ENCODE measurements at regions not wholly inside any gene's neighbourhood (a gene's known extent, or its start where the extent isn't known, plus 50 kb on each side); places are given as distances from the start of the nearest gene placed in this dataset.

DNA sequence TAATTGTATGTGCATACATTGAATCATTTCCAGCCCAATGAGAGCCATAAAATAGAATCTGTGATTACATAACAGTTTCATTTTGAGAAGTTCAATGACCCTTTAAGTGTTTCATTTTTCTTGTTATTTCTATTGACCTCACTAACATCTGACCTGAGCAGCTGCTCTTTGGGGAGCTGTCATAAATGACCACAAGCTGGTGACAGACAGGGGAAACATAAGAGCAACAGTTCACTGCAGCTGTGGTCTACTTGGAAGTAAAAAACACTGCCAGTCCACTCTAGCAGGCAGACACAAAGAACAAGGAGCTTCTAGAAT is 265.4 kb downstream of the DTWD2 start:
- Histone ChIP-seq H3K4me3 (no peak overlapping the region), H3K27ac (ENCODE audit: low read depth) (no peak overlapping the region), H3K9me2 (ENCODE audit: insufficient read depth) (peaks cover 8% of the 10 kb centered on the region; the same call in 1 of the 2 replicates), H2AFZ (0 out of 2 replicates have a peak overlapping the region, but pooled peaks have one; percentile 9), H3K4me2 (no peak overlapping the region), H3K36me3 (ENCODE audit: insufficient read depth) (no peaks in the 10 kb centered on the region), H4K20me1 (replicated peaks; ENCODE audit: insufficient read depth) (no peaks in the 10 kb centered on the region), H3K27me3 (ENCODE audit: insufficient read depth) (no peaks in the 10 kb centered on the region), H3K79me2 (replicated peaks; ENCODE audit: insufficient read depth) (no peaks in the 10 kb centered on the region), H3K4me1 (ENCODE audit: insufficient read depth) (peaks cover 6% of the 10 kb centered on the region; the same call in 1 of the 2 replicates), H3F3A (replicated peaks; ENCODE audit: low read depth) (no peaks in the 10 kb centered on the region)
- Mint-ChIP-seq H3K4me1 (peaks cover 11% of the 10 kb centered on the region), H3K36me3 (ENCODE audit: low read depth) (no peaks in the 10 kb centered on the region), H3K4me3 (no peak overlapping the region), H3K27me3 (ENCODE audit: insufficient read depth, low read depth, poor library complexity) (peaks cover 1% of the 10 kb centered on the region), H3K9me3 (peaks cover 6% of the 10 kb centered on the region; the same call in 2 of the 3 replicates), H3K27ac (no peak overlapping the region)
- DNase-seq (ENCODE audit: low spot score) (no peak), ATAC-seq (no peak)
- TF ChIP-seq, protein P1, sequence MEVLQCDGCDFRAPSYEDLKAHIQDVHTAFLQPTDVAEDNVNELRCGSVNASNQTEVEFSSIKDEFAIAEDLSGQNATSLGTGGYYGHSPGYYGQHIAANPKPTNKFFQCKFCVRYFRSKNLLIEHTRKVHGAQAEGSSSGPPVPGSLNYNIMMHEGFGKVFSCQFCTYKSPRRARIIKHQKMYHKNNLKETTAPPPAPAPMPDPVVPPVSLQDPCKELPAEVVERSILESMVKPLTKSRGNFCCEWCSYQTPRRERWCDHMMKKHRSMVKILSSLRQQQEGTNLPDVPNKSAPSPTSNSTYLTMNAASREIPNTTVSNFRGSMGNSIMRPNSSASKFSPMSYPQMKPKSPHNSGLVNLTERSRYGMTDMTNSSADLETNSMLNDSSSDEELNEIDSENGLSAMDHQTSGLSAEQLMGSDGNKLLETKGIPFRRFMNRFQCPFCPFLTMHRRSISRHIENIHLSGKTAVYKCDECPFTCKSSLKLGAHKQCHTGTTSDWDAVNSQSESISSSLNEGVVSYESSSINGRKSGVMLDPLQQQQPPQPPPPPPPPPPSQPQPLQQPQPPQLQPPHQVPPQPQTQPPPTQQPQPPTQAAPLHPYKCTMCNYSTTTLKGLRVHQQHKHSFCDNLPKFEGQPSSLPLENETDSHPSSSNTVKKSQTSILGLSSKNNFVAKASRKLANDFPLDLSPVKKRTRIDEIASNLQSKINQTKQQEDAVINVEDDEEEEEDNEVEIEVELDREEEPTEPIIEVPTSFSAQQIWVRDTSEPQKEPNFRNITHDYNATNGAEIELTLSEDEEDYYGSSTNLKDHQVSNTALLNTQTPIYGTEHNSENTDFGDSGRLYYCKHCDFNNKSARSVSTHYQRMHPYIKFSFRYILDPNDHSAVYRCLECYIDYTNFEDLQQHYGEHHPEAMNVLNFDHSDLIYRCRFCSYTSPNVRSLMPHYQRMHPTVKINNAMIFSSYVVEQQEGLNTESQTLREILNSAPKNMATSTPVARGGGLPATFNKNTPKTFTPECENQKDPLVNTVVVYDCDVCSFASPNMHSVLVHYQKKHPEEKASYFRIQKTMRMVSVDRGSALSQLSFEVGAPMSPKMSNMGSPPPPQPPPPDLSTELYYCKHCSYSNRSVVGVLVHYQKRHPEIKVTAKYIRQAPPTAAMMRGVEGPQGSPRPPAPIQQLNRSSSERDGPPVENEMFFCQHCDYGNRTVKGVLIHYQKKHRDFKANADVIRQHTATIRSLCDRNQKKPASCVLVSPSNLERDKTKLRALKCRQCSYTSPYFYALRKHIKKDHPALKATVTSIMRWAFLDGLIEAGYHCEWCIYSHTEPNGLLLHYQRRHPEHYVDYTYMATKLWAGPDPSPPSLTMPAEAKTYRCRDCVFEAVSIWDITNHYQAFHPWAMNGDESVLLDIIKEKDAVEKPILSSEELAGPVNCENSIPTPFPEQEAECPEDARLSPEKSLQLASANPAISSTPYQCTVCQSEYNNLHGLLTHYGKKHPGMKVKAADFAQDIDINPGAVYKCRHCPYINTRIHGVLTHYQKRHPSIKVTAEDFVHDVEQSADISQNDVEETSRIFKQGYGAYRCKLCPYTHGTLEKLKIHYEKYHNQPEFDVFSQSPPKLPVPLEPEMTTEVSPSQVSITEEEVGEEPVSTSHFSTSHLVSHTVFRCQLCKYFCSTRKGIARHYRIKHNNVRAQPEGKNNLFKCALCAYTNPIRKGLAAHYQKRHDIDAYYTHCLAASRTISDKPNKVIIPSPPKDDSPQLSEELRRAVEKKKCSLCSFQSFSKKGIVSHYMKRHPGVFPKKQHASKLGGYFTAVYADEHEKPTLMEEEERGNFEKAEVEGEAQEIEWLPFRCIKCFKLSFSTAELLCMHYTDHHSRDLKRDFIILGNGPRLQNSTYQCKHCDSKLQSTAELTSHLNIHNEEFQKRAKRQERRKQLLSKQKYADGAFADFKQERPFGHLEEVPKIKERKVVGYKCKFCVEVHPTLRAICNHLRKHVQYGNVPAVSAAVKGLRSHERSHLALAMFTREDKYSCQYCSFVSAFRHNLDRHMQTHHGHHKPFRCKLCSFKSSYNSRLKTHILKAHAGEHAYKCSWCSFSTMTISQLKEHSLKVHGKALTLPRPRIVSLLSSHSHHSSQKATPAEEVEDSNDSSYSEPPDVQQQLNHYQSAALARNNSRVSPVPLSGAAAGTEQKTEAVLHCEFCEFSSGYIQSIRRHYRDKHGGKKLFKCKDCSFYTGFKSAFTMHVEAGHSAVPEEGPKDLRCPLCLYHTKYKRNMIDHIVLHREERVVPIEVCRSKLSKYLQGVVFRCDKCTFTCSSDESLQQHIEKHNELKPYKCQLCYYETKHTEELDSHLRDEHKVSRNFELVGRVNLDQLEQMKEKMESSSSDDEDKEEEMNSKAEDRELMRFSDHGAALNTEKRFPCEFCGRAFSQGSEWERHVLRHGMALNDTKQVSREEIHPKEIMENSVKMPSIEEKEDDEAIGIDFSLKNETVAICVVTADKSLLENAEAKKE (CRISPR knock-in tag; IDR thresholded peaks at IDR 0.05), result no peak
- TF ChIP-seq EZH2phosphoT487 (IDR thresholded peaks at IDR 0.05; ENCODE audit: unreplicated experiment) (no peak), ZNF114 (CRISPR knock-in tag; IDR thresholded peaks at IDR 0.05) (no peak), EZH2 (IDR thresholded peaks at IDR 0.05; ENCODE audit: low read depth, unreplicated experiment) (no peak), JUNB (IDR thresholded peaks at IDR 0.05; ENCODE audit: unreplicated experiment) (no peak), STAT1 (IDR thresholded peaks at IDR 0.05; ENCODE audit: unreplicated experiment) (no peak), NANOG (IDR thresholded peaks at IDR 0.05; ENCODE audit: borderline replicate concordance) (no peak), ZNF331 (CRISPR knock-in tag; IDR thresholded peaks at IDR 0.05; ENCODE audit: low read depth) (no peak), POLR2AphosphoS5 (IDR thresholded peaks at IDR 0.05; ENCODE audit: low read depth) (no peak), CREB1 (CRISPR knock-in tag; IDR thresholded peaks at IDR 0.05; ENCODE audit: low read depth) (no peak)
- TF ChIP-seq, protein P2, sequence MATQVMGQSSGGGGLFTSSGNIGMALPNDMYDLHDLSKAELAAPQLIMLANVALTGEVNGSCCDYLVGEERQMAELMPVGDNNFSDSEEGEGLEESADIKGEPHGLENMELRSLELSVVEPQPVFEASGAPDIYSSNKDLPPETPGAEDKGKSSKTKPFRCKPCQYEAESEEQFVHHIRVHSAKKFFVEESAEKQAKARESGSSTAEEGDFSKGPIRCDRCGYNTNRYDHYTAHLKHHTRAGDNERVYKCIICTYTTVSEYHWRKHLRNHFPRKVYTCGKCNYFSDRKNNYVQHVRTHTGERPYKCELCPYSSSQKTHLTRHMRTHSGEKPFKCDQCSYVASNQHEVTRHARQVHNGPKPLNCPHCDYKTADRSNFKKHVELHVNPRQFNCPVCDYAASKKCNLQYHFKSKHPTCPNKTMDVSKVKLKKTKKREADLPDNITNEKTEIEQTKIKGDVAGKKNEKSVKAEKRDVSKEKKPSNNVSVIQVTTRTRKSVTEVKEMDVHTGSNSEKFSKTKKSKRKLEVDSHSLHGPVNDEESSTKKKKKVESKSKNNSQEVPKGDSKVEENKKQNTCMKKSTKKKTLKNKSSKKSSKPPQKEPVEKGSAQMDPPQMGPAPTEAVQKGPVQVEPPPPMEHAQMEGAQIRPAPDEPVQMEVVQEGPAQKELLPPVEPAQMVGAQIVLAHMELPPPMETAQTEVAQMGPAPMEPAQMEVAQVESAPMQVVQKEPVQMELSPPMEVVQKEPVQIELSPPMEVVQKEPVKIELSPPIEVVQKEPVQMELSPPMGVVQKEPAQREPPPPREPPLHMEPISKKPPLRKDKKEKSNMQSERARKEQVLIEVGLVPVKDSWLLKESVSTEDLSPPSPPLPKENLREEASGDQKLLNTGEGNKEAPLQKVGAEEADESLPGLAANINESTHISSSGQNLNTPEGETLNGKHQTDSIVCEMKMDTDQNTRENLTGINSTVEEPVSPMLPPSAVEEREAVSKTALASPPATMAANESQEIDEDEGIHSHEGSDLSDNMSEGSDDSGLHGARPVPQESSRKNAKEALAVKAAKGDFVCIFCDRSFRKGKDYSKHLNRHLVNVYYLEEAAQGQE (IDR thresholded peaks at IDR 0.05; ENCODE audit: unreplicated experiment), result no peak
- TF ChIP-seq, protein P3, sequence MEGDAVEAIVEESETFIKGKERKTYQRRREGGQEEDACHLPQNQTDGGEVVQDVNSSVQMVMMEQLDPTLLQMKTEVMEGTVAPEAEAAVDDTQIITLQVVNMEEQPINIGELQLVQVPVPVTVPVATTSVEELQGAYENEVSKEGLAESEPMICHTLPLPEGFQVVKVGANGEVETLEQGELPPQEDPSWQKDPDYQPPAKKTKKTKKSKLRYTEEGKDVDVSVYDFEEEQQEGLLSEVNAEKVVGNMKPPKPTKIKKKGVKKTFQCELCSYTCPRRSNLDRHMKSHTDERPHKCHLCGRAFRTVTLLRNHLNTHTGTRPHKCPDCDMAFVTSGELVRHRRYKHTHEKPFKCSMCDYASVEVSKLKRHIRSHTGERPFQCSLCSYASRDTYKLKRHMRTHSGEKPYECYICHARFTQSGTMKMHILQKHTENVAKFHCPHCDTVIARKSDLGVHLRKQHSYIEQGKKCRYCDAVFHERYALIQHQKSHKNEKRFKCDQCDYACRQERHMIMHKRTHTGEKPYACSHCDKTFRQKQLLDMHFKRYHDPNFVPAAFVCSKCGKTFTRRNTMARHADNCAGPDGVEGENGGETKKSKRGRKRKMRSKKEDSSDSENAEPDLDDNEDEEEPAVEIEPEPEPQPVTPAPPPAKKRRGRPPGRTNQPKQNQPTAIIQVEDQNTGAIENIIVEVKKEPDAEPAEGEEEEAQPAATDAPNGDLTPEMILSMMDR (conservative IDR thresholded peaks at IDR 0.05; ENCODE audit: low read depth in 2 of 2), result no peak
- TF ChIP-seq, protein P4, sequence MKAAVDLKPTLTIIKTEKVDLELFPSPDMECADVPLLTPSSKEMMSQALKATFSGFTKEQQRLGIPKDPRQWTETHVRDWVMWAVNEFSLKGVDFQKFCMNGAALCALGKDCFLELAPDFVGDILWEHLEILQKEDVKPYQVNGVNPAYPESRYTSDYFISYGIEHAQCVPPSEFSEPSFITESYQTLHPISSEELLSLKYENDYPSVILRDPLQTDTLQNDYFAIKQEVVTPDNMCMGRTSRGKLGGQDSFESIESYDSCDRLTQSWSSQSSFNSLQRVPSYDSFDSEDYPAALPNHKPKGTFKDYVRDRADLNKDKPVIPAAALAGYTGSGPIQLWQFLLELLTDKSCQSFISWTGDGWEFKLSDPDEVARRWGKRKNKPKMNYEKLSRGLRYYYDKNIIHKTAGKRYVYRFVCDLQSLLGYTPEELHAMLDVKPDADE (IDR thresholded peaks at IDR 0.05), result no peak

Measured in GM23338 (cell line).